ENCODE measurements at regions not wholly inside any gene's neighbourhood (a gene's known extent, or its start where the extent isn't known, plus 50 kb on each side); places are given as distances from the start of the nearest gene placed in this dataset.

DNA sequence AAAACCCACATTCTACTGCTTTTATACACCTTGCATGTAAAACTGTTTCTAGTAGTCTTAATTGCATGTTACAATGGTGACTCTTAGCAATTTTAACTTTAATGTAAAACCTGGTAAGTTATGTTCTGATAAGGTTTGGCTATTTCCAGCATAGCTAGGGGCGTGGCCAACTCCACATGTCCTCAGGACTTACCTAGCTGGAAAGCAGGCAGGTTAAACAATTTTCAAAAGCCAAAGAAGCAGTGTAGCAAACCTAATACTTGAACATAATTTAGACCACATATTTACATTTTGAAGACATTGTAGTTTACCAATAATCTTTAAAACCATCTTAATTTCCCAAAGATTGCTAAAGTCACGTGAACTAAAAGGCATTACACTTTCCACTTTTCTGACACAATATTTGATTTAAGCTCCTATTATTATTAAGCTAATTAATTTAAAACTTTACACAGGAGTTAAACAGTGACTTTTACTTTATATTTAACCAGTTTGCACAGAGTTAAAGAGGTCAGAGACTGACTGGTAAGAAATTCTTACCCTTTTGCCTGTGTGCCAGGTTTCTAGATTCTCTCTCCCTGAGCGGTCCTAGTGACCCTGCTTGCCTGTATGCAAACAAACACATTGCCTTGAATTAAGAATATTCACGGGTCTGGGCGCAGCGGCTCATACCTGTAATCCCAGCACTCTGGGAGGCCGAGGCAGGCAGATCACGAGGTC is 88.2 kb downstream of the GLUD2 start:
- no peaks in the 10 kb centered on the region for H3K27me3 ChIP-seq (ENCODE audit: control insufficient read depth, insufficient read depth, low read length)
- no peak overlapping the region for H3K27ac ChIP-seq (ENCODE audit: low read length)
- no peak overlapping the region for H3K4me3 ChIP-seq (ENCODE audit: low read length)
- no peak for DNase-seq (ENCODE audit: low read depth, low spot score)
- no peaks in the 10 kb centered on the region for H3K36me3 ChIP-seq (ENCODE audit: control insufficient read depth, insufficient read depth, low read length)
- no CpG with 5 or more reads among the region's 8 CpGs for WGBS (ENCODE audit: insufficient coverage, insufficient read length)
- H3K9me3 ChIP-seq (ENCODE audit: control insufficient read depth, insufficient read depth, low read length) = no peaks in the 10 kb centered on the region
- H3K4me1 ChIP-seq (ENCODE audit: control insufficient read depth, insufficient read depth, low read length) = no peaks in the 10 kb centered on the region

DNA sequence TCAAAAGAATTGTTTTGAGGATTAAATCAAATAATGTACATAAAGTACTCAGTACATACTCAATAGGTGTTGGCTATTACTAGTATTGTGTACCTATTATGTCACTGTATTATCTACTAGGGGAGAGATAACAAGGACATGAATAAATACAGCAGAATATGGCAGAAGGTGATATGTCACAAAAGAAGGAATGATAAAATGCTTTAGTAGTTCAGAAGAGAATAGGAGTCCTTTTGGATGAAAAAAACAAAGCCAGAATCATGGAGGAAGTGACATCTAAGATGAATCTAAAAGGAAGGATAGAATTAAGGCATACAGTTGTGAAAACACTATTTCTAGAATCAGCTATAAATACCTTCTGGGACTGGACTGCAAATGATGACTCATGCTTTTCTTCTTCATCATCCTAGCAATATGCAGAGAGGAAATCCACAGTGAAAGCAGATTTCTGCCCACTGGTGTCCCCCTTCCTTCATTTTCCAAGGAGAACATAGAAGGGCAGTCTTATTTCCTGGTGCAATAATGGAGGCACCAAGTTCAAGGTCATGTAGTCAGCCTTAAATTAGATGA is 98.7 kb downstream of the GLUD2 start:
- Histone ChIP-seq H3K27me3 (ENCODE audit: control insufficient read depth, insufficient read depth, low read length) (no peaks in the 10 kb centered on the region), H3K36me3 (ENCODE audit: control insufficient read depth, insufficient read depth, low read length) (no peaks in the 10 kb centered on the region), H3K4me3 (ENCODE audit: low read length) (no peak overlapping the region), H3K27ac (ENCODE audit: low read length) (no peak overlapping the region), H3K4me1 (ENCODE audit: control insufficient read depth, insufficient read depth, low read length) (no peaks in the 10 kb centered on the region), H3K9me3 (ENCODE audit: control insufficient read depth, insufficient read depth, low read length) (no peaks in the 10 kb centered on the region)
- no peak for DNase-seq (ENCODE audit: low read depth, low spot score)

DNA sequence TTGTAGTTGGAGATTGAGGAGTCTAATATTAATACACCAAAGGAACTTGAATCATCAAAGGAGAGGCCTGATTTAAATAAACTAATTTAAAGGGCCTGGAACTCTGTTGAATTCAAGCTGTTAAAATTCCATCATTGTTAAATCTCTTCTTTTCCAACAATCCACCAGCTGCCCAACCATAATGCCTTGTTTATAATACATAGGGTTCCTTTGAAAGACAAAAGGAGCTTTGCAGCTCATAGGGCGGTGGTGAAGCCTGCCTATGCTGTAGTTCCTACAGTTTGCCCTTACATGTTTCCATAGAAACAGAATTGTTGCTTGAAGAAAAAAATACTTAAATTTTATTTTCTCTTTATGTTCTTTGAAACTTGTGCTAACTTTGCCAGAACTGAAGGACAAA is 102.8 kb downstream of the GLUD2 start:
- Histone ChIP-seq H3K4me3 (ENCODE audit: low read length) (no peak overlapping the region), H3K27me3 (ENCODE audit: control insufficient read depth, insufficient read depth, low read length) (no peaks in the 10 kb centered on the region), H3K36me3 (ENCODE audit: control insufficient read depth, insufficient read depth, low read length) (no peaks in the 10 kb centered on the region), H3K4me1 (ENCODE audit: control insufficient read depth, insufficient read depth, low read length) (no peaks in the 10 kb centered on the region), H3K27ac (ENCODE audit: low read length) (no peak overlapping the region), H3K9me3 (ENCODE audit: control insufficient read depth, insufficient read depth, low read length) (no peaks in the 10 kb centered on the region)
- DNase-seq (ENCODE audit: low read depth, low spot score) = no peak
- no CpG with 5 or more reads among the region's 1 CpG for WGBS (ENCODE audit: insufficient coverage, insufficient read length)

DNA sequence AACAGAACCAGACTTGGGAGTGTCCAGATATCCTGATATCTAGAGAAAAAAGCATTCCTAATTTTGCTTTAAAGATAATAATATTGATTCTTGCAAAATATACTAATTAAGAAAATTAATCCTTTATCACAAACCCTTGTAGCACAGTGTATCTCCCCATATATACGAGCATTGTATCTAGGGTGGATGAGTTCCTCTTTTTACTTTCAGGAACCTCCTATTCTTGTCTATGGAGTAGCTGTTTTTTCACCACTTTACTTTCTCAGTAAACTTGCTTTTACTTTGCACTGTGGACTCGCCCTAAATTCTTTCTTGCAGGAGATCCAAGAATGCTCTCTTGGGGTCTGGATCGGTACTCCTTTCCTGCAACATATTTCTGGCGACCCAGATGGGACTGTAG is 103.9 kb downstream of the GLUD2 start:
- Histone ChIP-seq H3K4me1 (ENCODE audit: control insufficient read depth, insufficient read depth, low read length) (no peaks in the 10 kb centered on the region), H3K27me3 (ENCODE audit: control insufficient read depth, insufficient read depth, low read length) (no peaks in the 10 kb centered on the region), H3K9me3 (ENCODE audit: control insufficient read depth, insufficient read depth, low read length) (no peaks in the 10 kb centered on the region), H3K27ac (ENCODE audit: low read length) (no peak overlapping the region), H3K36me3 (ENCODE audit: control insufficient read depth, insufficient read depth, low read length) (no peaks in the 10 kb centered on the region), H3K4me3 (ENCODE audit: low read length) (no peak overlapping the region)
- DNase-seq (ENCODE audit: low read depth, low spot score) = no peak
- no CpG with 5 or more reads among the region's 4 CpGs for WGBS (ENCODE audit: insufficient coverage, insufficient read length)

DNA sequence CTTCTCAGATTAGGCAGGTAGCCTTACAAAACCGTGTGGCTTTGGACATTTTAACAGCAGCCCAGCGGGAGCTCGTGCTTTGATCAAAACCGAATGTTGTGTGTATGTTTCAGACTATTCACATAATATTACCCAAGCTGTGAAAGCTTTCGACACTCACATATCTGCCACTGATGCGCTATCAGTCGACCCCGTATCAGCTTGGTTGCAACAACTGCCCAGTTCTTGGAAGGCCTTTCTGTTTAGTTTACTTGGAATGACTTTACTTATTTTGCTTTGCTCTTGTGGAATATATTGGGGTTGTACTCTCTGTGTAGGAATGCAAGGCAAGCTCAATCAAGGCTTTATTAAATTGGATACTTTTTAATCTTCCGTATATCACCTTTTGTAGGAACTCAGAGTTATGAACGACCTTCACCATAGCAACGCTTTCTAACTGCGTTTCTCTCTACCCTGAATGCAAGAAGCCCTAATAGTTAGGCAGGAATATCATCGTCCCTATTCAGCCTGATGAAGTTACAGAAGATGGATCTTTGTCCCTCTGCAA is 107.5 kb downstream of the GLUD2 start:
- Histone ChIP-seq H3K27me3 (ENCODE audit: control insufficient read depth, insufficient read depth, low read length) (no peaks in the 10 kb centered on the region), H3K4me1 (ENCODE audit: control insufficient read depth, insufficient read depth, low read length) (no peaks in the 10 kb centered on the region), H3K27ac (ENCODE audit: low read length) (no peak overlapping the region), H3K9me3 (ENCODE audit: control insufficient read depth, insufficient read depth, low read length) (no peaks in the 10 kb centered on the region), H3K36me3 (ENCODE audit: control insufficient read depth, insufficient read depth, low read length) (no peaks in the 10 kb centered on the region), H3K4me3 (ENCODE audit: low read length) (no peak overlapping the region)
- DNase-seq (ENCODE audit: low read depth, low spot score) = no peak
- no CpG with 5 or more reads among the region's 13 CpGs for WGBS (ENCODE audit: insufficient coverage, insufficient read length)

DNA sequence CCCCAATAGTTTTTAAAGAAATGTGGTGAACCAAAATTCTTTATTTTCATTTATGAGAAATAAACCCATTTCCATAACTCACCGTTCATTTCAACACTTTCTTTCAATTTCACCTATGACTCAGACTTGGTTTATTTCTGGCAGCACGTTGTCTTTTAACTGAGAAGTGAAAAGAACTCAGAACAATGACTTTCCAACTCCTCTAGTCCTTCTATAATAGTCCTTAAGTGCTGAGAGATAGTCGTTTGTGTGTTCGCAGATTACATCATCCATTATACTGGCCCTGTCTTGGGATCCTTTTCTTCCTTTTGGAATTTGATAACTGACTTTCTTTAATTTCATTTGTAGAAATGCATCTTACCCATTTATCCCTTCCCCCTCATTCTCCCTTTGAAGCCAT is 113.6 kb downstream of the GLUD2 start:
- Histone ChIP-seq H3K27me3 (ENCODE audit: control insufficient read depth, insufficient read depth, low read length) (no peaks in the 10 kb centered on the region), H3K4me3 (ENCODE audit: low read length) (no peak overlapping the region), H3K9me3 (ENCODE audit: control insufficient read depth, insufficient read depth, low read length) (no peaks in the 10 kb centered on the region), H3K4me1 (ENCODE audit: control insufficient read depth, insufficient read depth, low read length) (no peaks in the 10 kb centered on the region), H3K36me3 (ENCODE audit: control insufficient read depth, insufficient read depth, low read length) (no peaks in the 10 kb centered on the region), H3K27ac (ENCODE audit: low read length) (no peak overlapping the region)
- DNase-seq (ENCODE audit: low read depth, low spot score) = no peak
- WGBS (ENCODE audit: insufficient coverage, insufficient read length) = no CpG with 5 or more reads among the region's 4 CpGs

DNA sequence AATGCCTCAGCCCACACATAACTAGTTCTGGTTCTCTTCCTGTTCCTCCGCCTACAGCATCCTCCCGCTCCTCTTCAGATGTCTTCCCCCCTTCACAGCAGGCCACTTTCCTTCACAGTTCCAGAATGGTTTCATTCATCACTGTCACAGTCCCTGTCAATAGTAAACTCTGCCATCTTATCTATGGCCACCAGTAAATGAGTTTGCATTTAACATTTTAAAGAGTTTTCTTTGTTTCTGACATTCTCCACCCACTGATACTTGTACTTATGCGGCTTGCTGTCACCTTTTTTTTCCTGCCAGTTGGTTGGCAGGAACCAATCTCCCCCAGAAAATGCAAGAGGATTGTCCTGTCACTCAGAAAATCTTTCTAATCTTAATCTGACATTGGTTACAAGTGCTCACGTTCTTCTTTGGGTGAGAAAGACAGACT is 114.1 kb downstream of the GLUD2 start:
- DNase-seq (ENCODE audit: low read depth, low spot score) = no peak
- H3K27ac ChIP-seq (ENCODE audit: low read length) = no peak overlapping the region
- no peaks in the 10 kb centered on the region for H3K27me3 ChIP-seq (ENCODE audit: control insufficient read depth, insufficient read depth, low read length)
- H3K9me3 ChIP-seq (ENCODE audit: control insufficient read depth, insufficient read depth, low read length) = no peaks in the 10 kb centered on the region
- H3K36me3 ChIP-seq (ENCODE audit: control insufficient read depth, insufficient read depth, low read length) = no peaks in the 10 kb centered on the region
- WGBS (ENCODE audit: insufficient coverage, insufficient read length) = no CpG with 5 or more reads among the region's 4 CpGs
- H3K4me1 ChIP-seq (ENCODE audit: control insufficient read depth, insufficient read depth, low read length) = no peaks in the 10 kb centered on the region
- no peak overlapping the region for H3K4me3 ChIP-seq (ENCODE audit: low read length)

DNA sequence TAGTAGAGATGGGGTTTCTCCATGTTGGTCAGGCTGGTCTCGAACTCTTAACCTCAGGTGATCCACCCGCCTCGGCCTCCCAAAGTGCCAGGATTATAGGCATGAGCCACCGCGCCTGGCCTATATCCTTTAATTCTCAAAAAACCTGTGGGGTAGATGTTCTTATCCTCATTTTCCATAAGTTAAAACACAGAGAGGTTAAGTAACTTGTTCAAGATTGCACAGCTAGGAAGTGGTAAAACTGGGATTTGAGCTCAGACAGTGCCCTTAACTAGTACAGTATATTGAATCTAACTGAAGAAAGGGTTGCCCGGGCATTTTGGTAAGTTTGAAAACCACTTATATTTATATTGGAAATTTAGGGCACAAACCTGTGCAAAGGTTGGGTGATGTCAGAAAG is 116.0 kb downstream of the GLUD2 start:
- no CpG with 5 or more reads among the region's 6 CpGs for WGBS (ENCODE audit: insufficient coverage, insufficient read length)
- Histone ChIP-seq H3K4me3 (ENCODE audit: low read length) (no peak overlapping the region), H3K27ac (ENCODE audit: low read length) (no peak overlapping the region), H3K9me3 (ENCODE audit: control insufficient read depth, insufficient read depth, low read length) (no peaks in the 10 kb centered on the region), H3K4me1 (ENCODE audit: control insufficient read depth, insufficient read depth, low read length) (no peaks in the 10 kb centered on the region), H3K27me3 (ENCODE audit: control insufficient read depth, insufficient read depth, low read length) (no peaks in the 10 kb centered on the region), H3K36me3 (ENCODE audit: control insufficient read depth, insufficient read depth, low read length) (no peaks in the 10 kb centered on the region)
- no peak for DNase-seq (ENCODE audit: low read depth, low spot score)

DNA sequence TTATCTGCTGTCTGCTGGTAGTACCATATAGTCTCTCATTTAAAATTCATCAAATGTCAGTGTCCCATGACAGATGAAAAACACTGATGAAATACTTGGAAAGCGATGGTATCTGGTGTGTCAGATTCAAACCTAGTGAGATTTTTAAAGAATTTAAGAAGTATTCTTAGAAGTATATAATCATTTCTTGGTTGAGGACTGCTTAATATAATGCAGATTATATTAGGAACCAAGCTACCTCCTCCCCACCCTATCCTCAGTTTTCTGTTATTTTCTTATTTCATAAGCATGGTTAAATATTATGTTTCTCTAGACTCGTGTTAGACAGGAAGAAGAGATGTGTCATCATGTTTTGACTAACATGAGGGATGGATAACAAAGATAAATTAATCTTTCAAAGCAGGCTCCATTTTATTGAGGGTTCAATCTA is 118.5 kb downstream of the GLUD2 start:
- H3K36me3 ChIP-seq (ENCODE audit: control insufficient read depth, insufficient read depth, low read length) = no peaks in the 10 kb centered on the region
- H3K4me3 ChIP-seq (ENCODE audit: low read length) = no peak overlapping the region
- WGBS (ENCODE audit: insufficient coverage, insufficient read length) = no CpG with 5 or more reads among the region's 2 CpGs
- H3K4me1 ChIP-seq (ENCODE audit: control insufficient read depth, insufficient read depth, low read length) = no peaks in the 10 kb centered on the region
- no peaks in the 10 kb centered on the region for H3K27me3 ChIP-seq (ENCODE audit: control insufficient read depth, insufficient read depth, low read length)
- no peak for DNase-seq (ENCODE audit: low read depth, low spot score)
- no peaks in the 10 kb centered on the region for H3K9me3 ChIP-seq (ENCODE audit: control insufficient read depth, insufficient read depth, low read length)
- H3K27ac ChIP-seq (ENCODE audit: low read length) = no peak overlapping the region

DNA sequence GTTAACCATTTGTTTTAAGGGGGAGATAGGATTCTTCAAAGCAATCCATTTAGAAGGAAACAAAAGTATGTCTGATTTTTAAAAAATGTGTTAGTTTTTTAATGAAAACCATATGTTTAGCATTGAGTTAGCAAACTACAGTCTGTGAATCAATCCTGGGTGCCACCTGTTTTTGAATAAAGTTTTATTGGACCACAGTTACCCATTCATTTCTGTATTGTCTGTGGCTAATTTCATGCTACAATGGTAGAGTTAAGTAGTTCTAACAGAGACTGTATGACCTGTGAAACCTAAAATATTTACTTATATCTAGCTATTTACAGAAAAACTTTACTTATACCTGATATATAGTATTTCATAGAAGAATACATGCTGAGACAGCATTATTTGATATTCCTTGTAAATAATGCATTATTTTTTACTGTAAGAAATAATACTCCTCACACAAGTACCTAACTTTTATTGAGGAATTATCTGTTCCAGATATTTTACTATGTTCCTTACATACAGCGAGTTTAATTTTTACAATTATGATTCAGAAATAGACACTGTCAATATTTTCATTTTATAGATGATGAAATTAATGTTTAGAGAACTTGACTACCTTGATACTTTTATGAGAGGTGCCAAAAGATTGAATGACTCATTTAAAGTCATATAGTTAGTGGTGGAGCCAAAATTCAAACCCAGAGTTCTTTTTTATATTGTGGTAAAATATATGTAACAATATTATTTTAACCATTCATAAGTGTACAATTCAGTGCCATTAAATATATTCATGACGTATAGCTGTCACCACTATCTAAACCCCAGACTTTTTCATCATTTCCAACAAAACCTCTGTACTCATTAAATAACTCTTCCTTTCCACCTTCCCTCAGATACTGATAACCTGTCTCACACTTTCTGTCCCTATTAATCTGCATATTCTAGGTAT is 122.0 kb downstream of the GLUD2 start:
- Histone ChIP-seq H3K9me3 (ENCODE audit: control insufficient read depth, insufficient read depth, low read length) (no peaks in the 10 kb centered on the region), H3K4me1 (ENCODE audit: control insufficient read depth, insufficient read depth, low read length) (no peaks in the 10 kb centered on the region), H3K27ac (ENCODE audit: low read length) (no peak overlapping the region), H3K36me3 (ENCODE audit: control insufficient read depth, insufficient read depth, low read length) (no peaks in the 10 kb centered on the region), H3K4me3 (ENCODE audit: low read length) (no peak overlapping the region), H3K27me3 (ENCODE audit: control insufficient read depth, insufficient read depth, low read length) (no peaks in the 10 kb centered on the region)
- DNase-seq (ENCODE audit: low read depth, low spot score) = no peak
- no CpG with 5 or more reads among the region's 2 CpGs for WGBS (ENCODE audit: insufficient coverage, insufficient read length)
